SK-N-MC (cell line): ENCODE measurements at regions not wholly inside any gene's neighbourhood (a gene's known extent, or its start where the extent isn't known, plus 50 kb on each side); places are given as distances from the start of the nearest gene placed in this dataset.

Experiments
- DNase-seq: peaks from one replicate; pipeline ENCODE4 v3.0.0-alpha.2; 2011; ENCODE audit warnings: low read depth, low spot score
- H3K27ac ChIP-seq: fragments of 200-600 bp; sonication (generic); 2 replicates; pipeline ENCODE4 v1.5.1; 2016; ENCODE audit warnings: mixed run types
- H3K36me3 ChIP-seq: fragments of 200-600 bp; sonication (generic); 2 replicates; pipeline ENCODE4 v1.6.1; 2017; ENCODE audit warnings: antibody characterized with exemption, low read length, mixed read lengths; ENCODE audit not compliant: insufficient read depth
- H3K4me3 ChIP-seq: fragments of 200-600 bp; sonication (generic); 2 replicates; pipeline ENCODE4 v1.5.1; 2016
- H3K9ac ChIP-seq: fragments of 200-600 bp; sonication (generic); 2 replicates; pipeline ENCODE4 v1.8.0; 2017; ENCODE audit warnings: mixed run types, mixed read lengths; ENCODE audit not compliant: insufficient read length
- H3K9me3 ChIP-seq: fragments of 200-600 bp; sonication (generic); 2 replicates; pipeline ENCODE4 v1.6.1; 2017; ENCODE audit warnings: low read depth, mild to moderate bottlenecking, antibody characterized with exemption, low read length, moderate library complexity, mixed read lengths
- EZH2 ChIP-seq: fragments of 200-600 bp; sonication (generic); IDR thresholded peaks from one replicate; pipeline ENCODE4 v1.6.1; 2017; ENCODE audit warnings: antibody characterized with exemption
- FOXP2 ChIP-seq: optimal IDR thresholded peaks from 2 replicates; pipeline ENCODE3; 2011; ENCODE audit warnings: mild to moderate bottlenecking, moderate library complexity; ENCODE audit not compliant: insufficient read depth; ENCODE audit errors: extremely low read length, control extremely low read depth
- POLR2AphosphoS5 ChIP-seq: IDR thresholded peaks from 2 replicates; pipeline ENCODE4 v1.6.1; 2012; ENCODE audit warnings: mild to moderate bottlenecking, low read depth, low read length, borderline replicate concordance

DNA sequence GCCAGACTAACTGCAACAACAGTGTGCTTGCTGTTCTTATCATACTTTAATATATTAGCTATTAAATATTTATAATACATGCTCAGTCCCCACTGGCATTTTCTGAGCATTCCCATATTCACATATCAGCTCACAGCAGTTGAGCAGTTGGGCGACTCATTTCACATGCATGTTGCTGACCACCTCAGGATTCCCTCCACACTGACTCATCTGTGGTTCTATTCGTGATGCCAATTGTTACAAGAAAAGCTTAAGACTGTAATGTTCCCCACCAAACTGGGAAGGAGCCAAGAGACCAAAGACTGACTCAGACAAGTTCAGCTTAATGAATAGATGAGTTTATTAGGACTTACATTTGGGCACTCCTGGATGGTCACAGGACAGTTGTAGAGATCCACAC, 100.3 kb upstream of the KIF2B start:
- Histone ChIP-seq H3K27ac (no peak overlapping the region), H3K9me3 (no peaks in the 10 kb centered on the region), H3K9ac (no peak overlapping the region), H3K4me3 (no peak overlapping the region), H3K36me3 (no peaks in the 10 kb centered on the region)
- no peak for TF ChIP-seq POLR2AphosphoS5
- no peak for TF ChIP-seq EZH2
- TF ChIP-seq FOXP2, result no peak
- DNase-seq, result no peak

DNA sequence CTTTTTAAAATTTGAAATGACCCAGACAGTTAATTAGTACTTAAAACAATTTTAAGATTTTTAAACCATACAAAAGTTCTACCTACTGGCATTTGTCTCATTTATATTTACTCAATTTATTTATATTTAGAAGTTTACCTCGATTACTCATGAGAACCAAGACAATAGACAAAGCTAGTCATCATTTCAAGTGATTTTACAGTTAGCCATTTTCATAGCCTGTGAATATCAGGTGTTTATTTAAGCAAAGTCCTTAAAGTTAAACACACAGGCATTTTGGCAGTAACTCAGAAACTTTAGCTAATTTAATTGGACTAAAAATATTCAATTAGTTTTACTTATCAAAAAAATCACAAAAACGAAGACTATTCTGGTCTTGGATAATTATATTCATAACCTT, 101.6 kb upstream of the KIF2B start:
- no peak overlapping the region for H3K9ac ChIP-seq
- H3K9me3 ChIP-seq, result no peaks in the 10 kb centered on the region
- H3K27ac ChIP-seq, result no peak overlapping the region
- DNase-seq, result no peak
- no peaks in the 10 kb centered on the region for H3K36me3 ChIP-seq
- H3K4me3 ChIP-seq, result no peak overlapping the region
- TF ChIP-seq EZH2 (no peak), FOXP2 (no peak), POLR2AphosphoS5 (no peak)

DNA sequence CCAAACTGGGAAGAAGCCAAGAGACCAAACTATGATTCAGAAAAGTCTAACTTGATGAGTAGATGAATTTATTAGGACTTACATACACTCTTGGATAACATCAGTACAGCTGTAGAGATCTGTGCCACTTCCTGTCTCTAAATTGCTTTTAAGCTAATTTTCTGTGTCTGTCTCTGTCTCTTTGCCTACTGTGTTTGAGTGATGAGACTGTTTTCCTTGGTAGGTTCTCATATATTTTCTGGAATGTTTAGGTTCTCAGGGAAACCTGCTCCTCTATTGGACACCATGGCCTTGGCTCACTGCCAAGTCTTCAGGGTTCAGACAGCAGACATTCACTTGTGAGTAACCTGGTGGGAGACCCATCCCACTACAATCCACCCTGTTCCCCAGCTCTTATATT, 103.5 kb upstream of the KIF2B start:
- Histone ChIP-seq H3K27ac (no peak overlapping the region), H3K4me3 (no peak overlapping the region), H3K36me3 (no peaks in the 10 kb centered on the region), H3K9ac (no peak overlapping the region), H3K9me3 (no peaks in the 10 kb centered on the region)
- DNase-seq, result no peak
- TF ChIP-seq POLR2AphosphoS5 (no peak), FOXP2 (no peak), EZH2 (no peak)

DNA sequence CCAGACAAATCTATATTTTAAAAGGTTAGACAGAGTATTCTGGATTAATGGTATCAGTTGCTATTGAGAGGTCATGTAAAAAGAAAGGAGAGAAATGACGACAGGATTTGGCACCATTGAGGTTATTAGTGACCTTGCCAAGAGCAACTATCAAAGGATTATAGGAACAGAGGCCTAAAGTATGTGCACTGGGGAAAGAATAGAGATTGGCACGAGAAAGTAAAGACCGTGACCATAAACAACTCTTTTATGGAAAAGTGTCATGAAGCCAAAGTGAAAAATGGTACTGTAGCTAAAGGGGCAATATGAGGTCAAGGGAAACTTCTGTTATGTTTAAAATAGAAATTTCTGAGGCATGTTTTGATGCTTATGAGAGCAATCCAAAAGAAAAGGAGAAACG, 115.2 kb upstream of the KIF2B start:
- Histone ChIP-seq H3K27ac (no peak overlapping the region), H3K9ac (no peak overlapping the region), H3K9me3 (no peaks in the 10 kb centered on the region), H3K36me3 (no peaks in the 10 kb centered on the region), H3K4me3 (no peak overlapping the region)
- TF ChIP-seq POLR2AphosphoS5 (no peak), FOXP2 (no peak), EZH2 (no peak)
- no peak for DNase-seq

DNA sequence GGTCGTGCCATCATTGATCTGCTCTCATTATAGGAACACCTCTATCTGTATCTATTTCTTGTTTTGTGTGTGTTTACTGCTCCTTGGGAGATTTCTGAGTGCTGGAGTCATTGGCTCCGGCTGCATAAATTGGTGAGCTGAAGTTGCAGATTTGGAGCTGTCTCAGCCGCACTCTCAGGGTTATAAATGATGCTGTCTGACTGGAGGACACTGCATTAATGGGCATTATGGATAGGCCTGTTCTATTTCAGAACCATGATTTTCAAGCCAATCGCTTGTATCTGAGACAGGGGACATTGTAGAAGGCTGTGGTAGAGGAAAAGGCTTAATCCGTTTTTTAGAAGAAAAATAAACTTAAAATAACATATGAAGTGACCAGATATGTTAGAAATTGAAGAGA, 126.4 kb upstream of the KIF2B start:
- no peak for TF ChIP-seq POLR2AphosphoS5
- no peak for TF ChIP-seq EZH2
- Histone ChIP-seq H3K9me3 (no peaks in the 10 kb centered on the region), H3K4me3 (no peak overlapping the region), H3K36me3 (no peaks in the 10 kb centered on the region), H3K9ac (no peak overlapping the region), H3K27ac (no peak overlapping the region)
- DNase-seq, result no peak

DNA sequence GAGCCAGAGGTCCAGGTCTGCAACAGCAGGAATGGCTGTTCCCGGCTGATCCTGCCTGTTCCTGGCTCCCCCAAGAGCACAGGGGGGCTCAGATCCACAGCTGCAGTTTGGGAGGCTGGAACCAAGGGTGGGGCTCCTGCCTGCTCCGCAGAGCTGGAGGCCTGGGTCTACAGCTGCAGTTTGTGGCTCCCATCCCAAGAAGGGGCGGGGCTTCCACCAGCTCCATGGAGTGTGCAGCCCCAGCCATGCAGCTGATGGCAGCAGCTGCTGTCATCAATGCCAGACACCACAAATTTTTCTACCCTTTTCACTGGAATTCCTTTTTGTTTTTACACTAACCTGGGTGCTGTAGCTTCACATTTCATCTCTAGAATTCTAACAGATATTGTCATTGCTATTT, 135.4 kb upstream of the KIF2B start:
- no peaks in the 10 kb centered on the region for H3K36me3 ChIP-seq
- H3K27ac ChIP-seq, result no peak overlapping the region
- no peak overlapping the region for H3K9ac ChIP-seq
- H3K9me3 ChIP-seq, result no peaks in the 10 kb centered on the region
- no peak overlapping the region for H3K4me3 ChIP-seq
- TF ChIP-seq EZH2 (no peak), POLR2AphosphoS5 (no peak), FOXP2 (no peak)
- DNase-seq, result no peak

DNA sequence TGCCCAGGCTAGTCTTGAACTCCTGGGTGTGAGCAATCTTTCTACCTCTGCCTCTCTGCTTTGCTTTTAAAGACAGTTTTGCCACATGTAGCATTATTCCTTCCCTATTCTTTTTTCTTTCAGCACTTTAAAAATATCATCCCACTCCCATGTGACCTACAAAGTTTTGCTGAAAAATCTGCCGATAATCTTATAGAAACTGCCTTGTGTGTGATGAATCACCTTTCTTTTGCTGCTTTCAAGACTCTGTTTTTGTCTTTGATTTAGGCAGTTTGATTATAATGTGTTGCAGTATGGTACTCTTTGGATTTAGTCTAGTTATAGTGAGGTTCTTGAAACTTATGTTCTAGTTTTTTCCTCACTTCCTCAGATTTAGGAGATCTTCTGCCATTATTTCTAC, 142.0 kb upstream of the KIF2B start:
- H3K9me3 ChIP-seq, result no peaks in the 10 kb centered on the region

DNA sequence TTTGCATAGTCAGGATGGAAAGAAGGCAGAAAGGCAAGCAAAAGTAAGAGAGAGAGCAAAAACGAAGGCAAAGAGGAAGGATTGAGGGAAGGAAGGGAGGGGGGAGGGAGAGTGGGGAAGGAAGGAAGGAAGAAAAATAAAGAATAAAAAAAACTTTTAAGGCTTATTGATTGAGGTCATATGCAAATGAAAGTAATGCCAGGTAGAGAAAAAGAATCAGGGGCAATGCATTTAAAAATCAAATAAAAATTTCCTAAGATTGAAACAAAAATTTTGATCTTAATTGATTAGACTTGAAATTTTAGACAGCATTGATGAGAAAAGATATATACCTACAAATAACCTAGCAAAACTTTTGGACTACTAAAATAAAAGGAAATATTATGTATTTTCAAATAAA, 153.9 kb upstream of the KIF2B start:
- no peak overlapping the region for H3K4me3 ChIP-seq
- H3K27ac ChIP-seq, result no peak overlapping the region
- H3K9ac ChIP-seq, result no peak overlapping the region
- H3K36me3 ChIP-seq, result no peaks in the 10 kb centered on the region
- no peaks in the 10 kb centered on the region for H3K9me3 ChIP-seq
- DNase-seq, result no peak
- TF ChIP-seq FOXP2 (no peak), EZH2 (no peak), POLR2AphosphoS5 (no peak)

More for the DNA sequence above, 142.0 kb upstream of the KIF2B start:
- TF ChIP-seq FOXP2, result no peak
- TF ChIP-seq POLR2AphosphoS5, result no peak
- no peak for TF ChIP-seq EZH2
- Histone ChIP-seq H3K27ac (no peak overlapping the region), H3K4me3 (no peak overlapping the region), H3K9ac (no peak overlapping the region), H3K36me3 (no peaks in the 10 kb centered on the region)
- DNase-seq, result no peak

DNA sequence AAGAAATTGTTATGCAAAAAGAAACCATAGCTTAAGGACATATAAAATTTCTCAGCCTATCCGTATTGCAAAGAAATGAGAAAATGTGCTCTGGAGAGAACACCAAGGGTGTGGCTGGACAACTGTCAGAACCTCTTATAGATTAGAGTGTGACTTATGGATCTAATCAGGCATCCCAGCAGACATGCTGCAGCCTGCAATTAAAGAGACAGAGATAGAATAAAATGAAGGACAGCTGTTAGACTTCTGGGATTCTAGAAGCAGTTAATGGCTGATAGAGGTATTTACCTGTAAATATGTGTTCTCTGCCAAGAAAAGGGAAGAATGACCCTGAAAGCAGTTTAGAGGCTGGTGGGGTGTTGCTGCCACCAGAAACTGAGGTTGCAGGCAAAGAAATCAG, 160.1 kb upstream of the KIF2B start:
- no peak overlapping the region for H3K4me3 ChIP-seq
- no peak overlapping the region for H3K9ac ChIP-seq
- no peaks in the 10 kb centered on the region for H3K9me3 ChIP-seq

More for the DNA sequence above, 160.1 kb upstream of the KIF2B start:
- no peak for DNase-seq
- TF ChIP-seq EZH2 (no peak), FOXP2 (no peak), POLR2AphosphoS5 (no peak)
- H3K36me3 ChIP-seq, result no peaks in the 10 kb centered on the region
- no peak overlapping the region for H3K27ac ChIP-seq
